ENCODE measurements at regions not wholly inside any gene's neighbourhood (a gene's known extent, or its start where the extent isn't known, plus 50 kb on each side); places are given as distances from the start of the nearest gene placed in this dataset.

DNA sequence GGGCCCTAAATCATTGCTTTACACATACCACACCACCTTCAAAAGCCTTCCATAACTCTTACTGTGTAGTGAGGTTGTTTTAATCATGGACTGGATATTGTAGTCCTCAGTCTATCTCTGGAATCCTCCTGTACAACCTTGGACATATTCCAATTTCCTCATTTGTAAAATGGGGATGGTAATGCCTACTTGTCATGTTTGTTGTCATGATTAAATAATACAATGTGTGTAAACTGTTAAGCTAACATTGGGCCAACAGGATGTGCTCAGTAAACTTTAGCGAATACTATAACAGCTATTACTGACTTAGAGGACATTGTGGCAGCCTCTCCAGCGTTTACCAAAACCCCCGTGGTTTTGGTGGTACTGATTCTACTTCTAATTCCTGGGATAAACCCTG is 74.7 kb upstream of the PTPRM start:
- Histone ChIP-seq H3K4me3 (no peak overlapping the region), H3K27ac (no peak overlapping the region)
- TF ChIP-seq, protein P1, sequence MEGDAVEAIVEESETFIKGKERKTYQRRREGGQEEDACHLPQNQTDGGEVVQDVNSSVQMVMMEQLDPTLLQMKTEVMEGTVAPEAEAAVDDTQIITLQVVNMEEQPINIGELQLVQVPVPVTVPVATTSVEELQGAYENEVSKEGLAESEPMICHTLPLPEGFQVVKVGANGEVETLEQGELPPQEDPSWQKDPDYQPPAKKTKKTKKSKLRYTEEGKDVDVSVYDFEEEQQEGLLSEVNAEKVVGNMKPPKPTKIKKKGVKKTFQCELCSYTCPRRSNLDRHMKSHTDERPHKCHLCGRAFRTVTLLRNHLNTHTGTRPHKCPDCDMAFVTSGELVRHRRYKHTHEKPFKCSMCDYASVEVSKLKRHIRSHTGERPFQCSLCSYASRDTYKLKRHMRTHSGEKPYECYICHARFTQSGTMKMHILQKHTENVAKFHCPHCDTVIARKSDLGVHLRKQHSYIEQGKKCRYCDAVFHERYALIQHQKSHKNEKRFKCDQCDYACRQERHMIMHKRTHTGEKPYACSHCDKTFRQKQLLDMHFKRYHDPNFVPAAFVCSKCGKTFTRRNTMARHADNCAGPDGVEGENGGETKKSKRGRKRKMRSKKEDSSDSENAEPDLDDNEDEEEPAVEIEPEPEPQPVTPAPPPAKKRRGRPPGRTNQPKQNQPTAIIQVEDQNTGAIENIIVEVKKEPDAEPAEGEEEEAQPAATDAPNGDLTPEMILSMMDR (IDR thresholded peaks at IDR 0.05) = no peak
- no peak for DNase-seq (ENCODE audit: low spot score)

DNA sequence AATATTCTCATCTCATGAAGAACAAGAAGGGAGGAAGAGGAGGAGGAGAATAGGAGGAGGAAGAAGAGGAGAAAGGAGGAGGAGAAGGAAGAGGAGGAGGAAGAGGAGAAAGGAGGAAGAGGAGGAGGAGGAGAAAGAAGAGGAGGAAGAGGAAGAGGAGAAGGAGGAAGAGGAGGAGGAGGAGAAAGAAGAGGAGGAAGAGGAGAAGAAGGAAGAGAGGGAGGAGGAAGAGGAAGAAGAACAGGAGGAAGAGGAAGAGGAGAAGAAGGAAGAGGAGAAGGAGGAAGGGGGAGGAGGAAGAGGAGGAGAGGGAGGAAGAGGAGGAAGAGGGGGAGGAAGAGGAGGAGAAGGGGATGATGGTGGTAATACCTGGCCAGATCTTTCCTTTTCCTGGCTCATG is 70.0 kb upstream of the PTPRM start:
- H3K27ac ChIP-seq = no peak overlapping the region
- no peak overlapping the region for H3K4me3 ChIP-seq
- TF ChIP-seq, protein P1 (IDR thresholded peaks at IDR 0.05) = no peak
- DNase-seq (ENCODE audit: low spot score) = no peak

DNA sequence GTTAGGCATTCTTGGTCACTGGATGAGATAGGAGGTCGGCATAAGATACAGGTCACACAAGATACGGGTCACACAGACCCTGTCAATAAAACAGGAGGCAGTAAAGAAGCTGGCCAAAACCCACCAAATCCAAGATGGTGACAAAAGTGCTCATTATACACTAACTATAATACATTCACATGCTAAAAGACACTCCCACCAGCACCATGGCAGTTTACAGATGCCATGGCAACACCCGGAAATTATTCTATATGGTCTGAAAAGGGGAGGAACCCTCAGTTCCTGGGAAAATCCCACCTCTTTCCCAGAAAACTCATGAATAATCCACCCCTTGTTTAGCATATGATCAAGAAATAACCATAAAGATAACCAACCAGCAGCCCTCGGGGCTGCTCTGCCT is 56.0 kb upstream of the PTPRM start:
- H3K4me3 ChIP-seq = no peak overlapping the region
- DNase-seq (ENCODE audit: low spot score) = no peak
- no peak overlapping the region for H3K27ac ChIP-seq
- TF ChIP-seq, protein P1 (IDR thresholded peaks at IDR 0.05) = no peak

DNA sequence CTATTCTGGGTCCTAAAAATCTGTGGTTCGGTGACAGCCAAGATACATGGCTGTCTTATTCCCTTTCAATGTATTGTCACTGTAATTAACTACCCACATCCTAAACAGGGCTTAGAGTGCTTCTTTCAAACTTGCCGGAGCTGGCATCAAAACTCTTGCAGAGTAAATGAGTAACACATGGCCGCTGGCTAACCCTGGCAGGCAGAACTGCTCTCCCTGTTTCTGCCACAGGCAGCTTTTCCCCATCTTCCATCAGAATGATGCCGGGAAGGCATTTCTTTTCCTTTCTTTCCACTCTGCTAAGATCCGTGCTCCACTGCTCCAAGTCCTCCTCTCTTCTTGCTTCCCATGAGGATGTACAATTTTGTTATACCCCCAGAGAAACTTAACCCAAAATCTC is 54.8 kb upstream of the PTPRM start:
- H3K4me3 ChIP-seq = no peak overlapping the region
- TF ChIP-seq, protein P1 (IDR thresholded peaks at IDR 0.05) = no peak
- H3K27ac ChIP-seq = no peak overlapping the region
- no peak for DNase-seq (ENCODE audit: low spot score)

DNA sequence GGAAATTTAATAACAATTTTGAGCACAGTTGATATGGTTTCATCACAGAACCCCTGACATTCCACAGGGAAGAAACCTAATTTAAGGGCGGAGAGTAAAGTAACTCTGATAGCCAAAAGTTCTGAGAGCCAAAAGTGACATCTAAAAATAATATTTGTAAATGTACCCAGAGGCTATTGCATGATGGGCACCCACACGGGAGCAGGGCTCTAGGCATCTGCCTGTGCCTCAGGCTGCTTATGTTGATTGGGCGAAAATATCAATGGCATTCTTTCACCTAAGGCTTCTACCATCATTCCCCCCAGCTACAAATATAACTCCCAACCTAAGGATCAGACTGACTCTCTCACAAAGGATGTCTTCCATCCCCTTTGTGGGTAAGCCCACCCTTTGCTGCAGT is 54.1 kb upstream of the PTPRM start:
- H3K27ac ChIP-seq = no peak overlapping the region

DNA sequence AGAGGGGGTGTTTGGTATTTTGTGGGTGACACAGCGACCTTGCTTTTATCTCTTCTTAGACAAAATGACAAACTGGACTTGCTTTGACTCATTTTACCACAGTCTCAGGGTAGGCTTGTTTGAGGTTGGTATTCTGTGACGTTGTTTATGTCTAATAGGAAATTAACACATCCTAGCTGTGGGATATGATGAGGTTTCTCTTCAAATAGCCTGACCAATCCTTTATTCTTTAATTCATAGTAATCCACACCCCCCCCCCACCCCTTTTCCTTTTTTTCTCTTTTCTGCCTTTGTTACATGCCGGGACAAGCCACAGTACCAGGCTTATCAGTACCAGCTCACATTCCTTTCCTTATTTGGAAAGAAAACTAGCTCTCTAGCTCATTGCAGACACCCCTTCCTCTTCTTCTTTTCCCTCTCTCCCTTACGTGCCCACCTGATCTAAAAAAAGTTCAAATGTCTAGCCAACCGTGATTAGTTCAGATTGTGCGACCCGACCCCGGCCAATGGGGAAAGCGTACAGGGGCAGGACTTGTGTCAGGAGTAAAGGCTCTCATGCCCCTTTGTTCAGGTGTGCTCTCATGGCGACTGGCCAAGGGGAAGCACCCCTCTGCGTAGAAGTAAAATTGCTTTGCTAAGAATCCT is 52.2 kb upstream of the PTPRM start:
- no peak overlapping the region for H3K4me3 ChIP-seq
- no peak for DNase-seq (ENCODE audit: low spot score)
- TF ChIP-seq, protein P1 (IDR thresholded peaks at IDR 0.05) = no peak
- H3K27ac ChIP-seq = no peak overlapping the region

More for the DNA sequence above, 54.1 kb upstream of the PTPRM start:
- TF ChIP-seq, protein P1 (IDR thresholded peaks at IDR 0.05) = no peak
- H3K4me3 ChIP-seq = no peak overlapping the region
- no peak for DNase-seq (ENCODE audit: low spot score)

DNA sequence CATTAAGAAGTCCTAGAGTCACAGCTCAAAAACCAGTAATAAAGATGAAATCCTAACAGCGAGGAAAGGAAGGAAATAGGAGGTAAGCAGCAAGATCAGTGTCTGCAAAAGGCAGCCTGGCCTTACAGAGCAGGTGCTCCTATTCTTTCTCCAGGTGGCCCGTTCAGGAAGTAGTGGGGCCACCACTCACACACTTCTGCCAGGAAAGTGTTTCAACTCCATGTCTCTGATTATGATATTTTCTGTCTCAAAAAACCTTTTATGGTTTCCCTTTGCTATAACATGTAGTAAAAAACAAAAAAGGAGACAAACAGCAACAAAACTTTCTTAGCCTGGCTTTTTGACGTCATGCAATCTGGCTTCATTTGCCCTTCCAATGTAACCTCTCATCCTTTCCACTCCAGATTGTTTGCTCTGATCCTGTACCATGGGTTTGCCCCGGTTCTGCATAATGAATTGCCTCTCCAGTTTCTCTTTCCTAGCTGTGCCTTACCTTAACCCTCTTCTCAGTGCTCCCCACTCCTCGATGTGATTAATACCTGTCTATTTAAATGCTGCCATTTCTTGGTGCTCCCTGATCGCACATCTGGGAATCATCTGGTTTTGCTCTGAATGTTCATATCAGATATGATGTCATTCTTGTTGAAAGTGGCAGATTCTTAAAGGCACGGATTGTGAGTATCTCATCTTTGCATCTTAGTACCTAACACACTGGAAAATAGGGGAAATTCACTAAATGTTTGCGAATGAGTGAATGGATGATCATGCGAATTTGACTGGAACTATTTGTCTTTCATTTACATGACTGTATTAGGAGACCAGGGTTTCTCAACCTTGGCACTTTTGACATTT is 50.6 kb upstream of the PTPRM start:
- TF ChIP-seq, protein P1 (IDR thresholded peaks at IDR 0.05) = no peak
- no peak for DNase-seq (ENCODE audit: low spot score)
- Histone ChIP-seq H3K27ac (no peak overlapping the region), H3K4me3 (no peak overlapping the region)

All from coronary artery (tissue), 2 donors.